ENCODE measurements at regions not wholly inside any gene's neighbourhood (a gene's known extent, or its start where the extent isn't known, plus 50 kb on each side); places are given as distances from the start of the nearest gene placed in this dataset.

GRCh38 chr16:76913046-76913445 is 277.9 kb upstream of the MON1B start:
- DNase-seq = no peak

GRCh38 chr16:76926042-76926441 is 264.9 kb upstream of the MON1B start:
- DNase-seq = no peak

DNA sequence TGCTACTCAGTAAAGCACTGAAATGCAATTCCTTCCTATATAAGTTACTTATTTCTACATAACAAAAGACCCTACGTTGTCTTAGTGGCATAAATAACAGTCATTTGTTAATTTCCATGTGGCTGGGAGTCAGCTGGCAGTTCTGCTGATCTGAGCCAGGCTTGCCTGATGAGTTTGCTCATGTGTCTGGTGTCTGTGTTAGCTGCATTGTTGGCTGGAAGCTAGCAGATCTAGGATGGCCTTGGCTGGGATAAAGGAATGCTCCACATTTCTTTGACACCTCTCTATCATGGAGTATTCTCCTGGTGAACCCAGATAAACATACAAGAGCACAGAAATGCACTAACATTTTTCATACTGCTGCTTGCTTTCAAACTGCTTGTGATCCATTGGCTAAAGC is 264.4 kb upstream of the MON1B start:
- DNase-seq = peak in 1 of 2 experiments; percentile 16

GRCh38 chr16:76931186-76931585 is 259.8 kb upstream of the MON1B start:
- no peak for DNase-seq

GRCh38 chr16:76932541-76933211 is 258.3 kb upstream of the MON1B start:
- no peak for DNase-seq

DNA sequence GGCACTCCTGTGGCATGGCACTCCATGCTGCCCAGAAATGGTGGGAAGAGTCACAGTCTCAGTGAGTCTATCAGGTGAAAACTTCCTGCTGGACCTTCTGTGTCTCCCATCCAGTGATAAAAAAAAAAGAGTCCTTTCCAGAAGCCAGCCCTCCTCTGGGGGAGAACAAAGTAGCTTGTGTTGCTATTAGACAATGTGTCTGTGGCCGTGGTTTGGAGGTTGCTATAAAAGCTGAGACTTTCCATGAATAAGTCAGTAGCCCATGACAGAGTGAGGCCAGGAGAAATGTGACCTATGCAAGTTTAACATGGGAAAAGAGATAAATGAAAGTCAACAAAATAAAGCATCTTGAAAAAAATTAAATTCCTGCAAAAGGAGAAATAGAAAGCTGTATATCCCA is 250.7 kb upstream of the MON1B start:
- peak; percentile 83 to 85 for DNase-seq

DNA sequence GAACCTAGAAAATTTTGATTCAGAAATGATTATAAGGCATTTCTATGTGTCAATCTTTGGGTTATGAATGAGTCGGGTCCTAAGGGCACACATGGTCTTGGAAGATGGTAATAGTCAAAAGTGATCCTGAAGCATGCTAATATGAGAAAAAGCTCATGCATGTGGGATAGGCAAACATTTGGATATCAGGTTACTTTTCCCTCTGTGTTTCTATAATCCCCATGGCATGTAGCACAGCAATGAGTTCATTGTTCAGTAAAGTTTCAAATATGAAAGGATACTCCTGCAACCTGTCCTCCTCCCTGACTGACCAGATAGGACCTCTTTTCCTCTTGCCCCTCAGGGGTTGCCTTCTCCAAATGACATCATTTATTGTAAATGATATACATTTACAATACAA is 249.9 kb upstream of the MON1B start:
- peak; percentile 61 to 70 for DNase-seq

DNA sequence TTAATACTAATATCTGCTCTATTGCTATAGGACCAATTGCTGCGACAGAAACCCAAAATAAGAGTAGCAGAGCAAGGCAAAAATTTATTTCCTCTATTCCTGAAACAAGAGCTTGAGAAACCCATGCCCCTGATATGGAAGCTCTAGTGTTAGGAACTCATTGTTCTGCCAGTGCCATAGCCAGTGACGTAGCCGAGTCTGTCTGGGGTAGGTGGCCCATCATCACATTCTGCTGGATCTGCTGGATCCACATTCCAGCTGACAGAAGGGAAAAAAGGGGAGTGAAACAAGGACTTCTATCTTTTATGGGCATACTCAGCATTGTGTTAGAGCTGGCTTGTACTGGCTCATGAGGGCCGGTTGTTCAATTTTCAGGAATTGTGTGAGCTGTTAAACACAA is 248.9 kb upstream of the MON1B start:
- no peak for DNase-seq

GRCh38 chr16:76943921-76944320 is 247.1 kb upstream of the MON1B start:
- no peak for DNase-seq

DNA sequence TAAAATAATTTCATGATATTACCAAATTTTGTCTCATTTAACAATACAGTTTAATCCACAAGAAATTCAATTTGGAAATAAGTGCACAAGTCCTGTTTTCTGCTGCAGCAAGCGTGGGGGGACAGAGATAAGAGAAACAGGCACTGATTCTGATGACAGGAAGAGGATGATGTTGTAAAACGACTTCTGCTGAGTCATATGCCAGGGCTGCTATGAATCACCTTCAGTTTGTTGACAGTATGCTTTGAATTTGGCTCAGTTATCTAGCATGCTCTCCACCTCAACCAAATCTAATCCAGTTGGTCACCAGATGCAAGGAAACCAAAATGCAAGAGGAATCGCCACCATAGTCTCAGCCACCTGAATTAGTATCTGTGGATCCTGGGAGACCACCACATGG is 244.1 kb upstream of the MON1B start:
- DNase-seq = no peak

GRCh38 chr16:76947749-76948148 is 243.2 kb upstream of the MON1B start:
- no peak for DNase-seq

DNA sequence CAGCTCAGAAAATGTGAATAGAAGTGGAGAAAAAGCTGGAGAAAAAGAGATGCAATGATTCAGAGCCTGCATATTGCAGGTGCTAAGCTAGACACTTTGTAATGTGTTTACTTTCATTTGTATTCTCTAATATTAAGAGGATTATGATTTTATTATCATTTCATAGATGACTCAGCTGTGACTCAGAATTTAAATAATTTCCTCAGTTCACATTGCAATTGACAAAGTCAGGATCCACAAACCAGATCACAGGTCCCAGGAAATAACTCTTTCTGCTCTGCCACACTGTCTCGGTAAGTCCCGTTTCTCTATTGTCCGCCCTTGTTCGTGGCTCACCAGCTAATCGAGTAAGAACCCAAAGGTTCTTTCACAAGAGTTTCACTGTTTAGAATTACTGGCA is 235.4 kb upstream of the MON1B start:
- no peak for DNase-seq

GRCh38 chr16:76956394-76956793 is 234.6 kb upstream of the MON1B start:
- DNase-seq = no peak

DNA sequence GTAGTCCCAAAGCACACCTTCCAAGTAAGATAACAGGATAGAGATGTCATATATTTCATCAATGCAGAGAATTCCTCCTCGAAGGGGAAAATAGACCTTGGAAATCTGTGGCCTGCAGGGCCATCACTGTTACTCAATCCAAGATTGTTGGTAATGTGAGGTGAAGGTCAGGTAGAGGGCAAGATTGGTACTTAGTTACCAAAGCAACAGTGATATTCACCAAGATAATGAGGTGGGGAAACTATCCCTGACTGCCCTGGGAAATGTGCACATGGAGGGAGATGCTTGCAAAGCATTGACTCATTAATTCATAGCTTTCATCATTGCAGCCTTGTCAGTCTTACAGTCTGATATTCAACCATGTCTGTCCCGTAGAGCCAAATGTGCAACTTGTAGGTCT is 234.1 kb upstream of the MON1B start:
- DNase-seq = no peak

DNA sequence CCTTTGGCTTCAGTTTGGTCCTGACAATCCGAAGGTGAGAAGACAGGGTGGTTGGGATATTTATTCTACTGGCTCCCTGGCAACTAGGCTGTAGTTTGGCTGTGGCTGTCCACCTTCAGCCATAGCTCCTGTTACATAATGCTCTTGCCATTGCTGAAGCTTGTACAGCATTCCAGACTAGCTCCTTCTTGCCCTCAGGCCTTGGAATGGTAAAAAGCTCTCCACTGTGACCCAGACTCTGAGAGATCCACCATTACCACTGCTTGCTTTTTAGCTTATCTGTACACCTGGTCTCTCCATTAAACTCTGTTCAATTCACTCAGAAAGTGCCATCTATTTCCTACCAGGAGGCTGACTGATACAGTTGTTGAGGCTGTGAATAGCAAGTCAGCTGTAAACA is 231.8 kb upstream of the MON1B start:
- no peak for DNase-seq

GRCh38 chr16:76963614-76964315 is 227.2 kb upstream of the MON1B start:
- DNase-seq = peak; percentile 90 to 94

DNA sequence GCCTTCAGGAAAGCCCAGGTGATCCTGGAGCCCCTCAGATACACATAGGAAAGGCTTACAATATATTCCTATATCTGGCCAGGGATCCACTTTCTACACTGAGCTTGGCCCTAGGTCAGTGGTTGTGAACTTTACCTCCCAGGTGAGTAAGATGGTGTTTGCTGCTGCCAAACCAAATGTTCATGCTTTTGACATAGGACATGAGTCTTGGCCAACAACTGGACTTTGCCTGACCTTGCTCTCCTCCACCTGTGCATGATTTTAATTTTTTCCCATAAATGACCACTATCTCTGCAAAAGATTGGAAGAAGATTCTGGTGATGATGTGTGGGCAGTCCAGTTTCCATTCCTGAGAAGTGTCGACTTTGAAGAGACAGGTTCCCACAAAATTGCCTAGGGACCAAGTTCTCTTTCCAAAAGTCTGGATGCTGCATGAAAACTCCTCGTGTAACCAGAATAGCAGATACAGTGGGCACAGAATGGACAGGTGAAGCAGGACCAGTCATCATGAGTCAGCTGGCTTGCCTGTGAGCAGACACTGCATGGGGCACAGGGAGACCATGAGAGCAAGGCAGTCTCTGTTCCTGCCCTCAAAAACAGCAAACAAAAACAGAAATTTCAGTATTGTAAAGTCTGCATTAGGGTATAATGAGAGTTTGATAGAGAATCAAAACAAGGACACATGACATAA is 226.4 kb upstream of the MON1B start:
- no peak for DNase-seq

- DNase-seq = no peak
Observed at GRCh38 chr16:76970087-76970744, 220.8 kb upstream of the MON1B start.

GRCh38 chr16:76970745-76971099 is 220.3 kb upstream of the MON1B start:
- DNase-seq = no peak

GRCh38 chr16:76976101-76976500 is 214.9 kb upstream of the MON1B start:
- no peak for DNase-seq

GRCh38 chr16:76976756-76977155 is 214.2 kb upstream of the MON1B start:
- DNase-seq = no peak

DNA sequence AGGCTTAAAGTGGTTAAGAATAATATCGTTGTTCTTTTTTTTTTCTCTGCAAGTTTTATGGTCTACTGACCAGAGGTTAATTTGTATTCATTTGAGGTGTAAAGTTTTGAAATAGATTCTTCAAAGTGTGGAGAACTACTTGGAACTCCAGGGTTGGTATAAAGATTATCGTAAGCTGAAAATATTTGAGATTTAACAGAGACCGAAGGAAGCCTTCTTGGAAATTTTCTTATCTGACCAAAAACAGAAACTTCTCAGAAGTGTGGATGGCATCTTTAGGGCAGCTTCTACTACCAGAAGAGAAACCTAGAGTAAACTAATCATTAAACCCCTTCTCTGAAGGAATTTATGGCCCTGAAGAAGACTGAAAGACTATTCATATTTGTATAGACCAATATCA is 206.8 kb upstream of the MON1B start:
- DNase-seq = no peak

GRCh38 chr16:76985392-76986045 is 205.5 kb upstream of the MON1B start:
- DNase-seq = no peak
